ENCODE measurements at regions not wholly inside any gene's neighbourhood (a gene's known extent, or its start where the extent isn't known, plus 50 kb on each side); places are given as distances from the start of the nearest gene placed in this dataset.

DNA sequence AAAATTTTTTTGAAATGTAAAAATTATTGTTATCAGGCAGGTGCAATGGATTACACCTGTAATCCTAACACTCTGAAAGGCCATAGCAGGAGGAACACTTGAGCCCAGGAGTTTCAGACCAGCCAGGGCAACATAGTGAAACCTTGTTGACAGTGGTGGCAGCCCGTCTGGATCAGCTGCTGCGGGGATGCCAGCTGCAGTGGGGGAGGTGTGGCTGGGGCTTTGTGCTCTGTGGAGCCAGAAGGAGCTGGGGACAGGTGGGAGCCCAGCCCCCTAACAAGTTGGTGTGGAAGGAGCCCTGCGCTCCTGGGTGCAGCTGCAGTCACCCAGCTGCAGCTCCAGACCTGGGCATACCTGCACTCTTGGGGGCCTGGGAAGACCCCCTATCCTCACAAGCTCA lies 182.4 kb upstream of the MC4R start:
- no peak for DNase-seq (ENCODE audit: low read depth)

DNA sequence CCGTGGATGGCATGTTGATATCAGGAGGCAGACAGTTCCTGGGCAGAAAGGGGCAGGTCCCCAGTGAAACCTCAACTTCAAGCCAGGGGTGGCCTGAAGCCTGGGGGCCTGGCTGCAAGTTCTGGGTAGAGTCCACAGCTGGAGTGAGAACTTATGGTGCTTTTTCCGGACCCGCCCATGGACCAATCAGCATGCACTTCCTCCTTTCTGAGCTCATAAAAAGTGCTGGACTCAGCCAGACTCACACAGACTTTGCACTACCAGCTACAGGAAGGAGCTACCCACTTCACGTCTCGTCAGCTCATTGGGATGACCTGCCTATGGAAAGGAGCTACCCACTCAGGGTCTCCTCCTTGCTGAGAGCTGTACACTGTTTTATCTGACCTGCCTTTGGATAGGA lies 183.1 kb upstream of the MC4R start:
- DNase-seq (ENCODE audit: low read depth) = no peak

DNA sequence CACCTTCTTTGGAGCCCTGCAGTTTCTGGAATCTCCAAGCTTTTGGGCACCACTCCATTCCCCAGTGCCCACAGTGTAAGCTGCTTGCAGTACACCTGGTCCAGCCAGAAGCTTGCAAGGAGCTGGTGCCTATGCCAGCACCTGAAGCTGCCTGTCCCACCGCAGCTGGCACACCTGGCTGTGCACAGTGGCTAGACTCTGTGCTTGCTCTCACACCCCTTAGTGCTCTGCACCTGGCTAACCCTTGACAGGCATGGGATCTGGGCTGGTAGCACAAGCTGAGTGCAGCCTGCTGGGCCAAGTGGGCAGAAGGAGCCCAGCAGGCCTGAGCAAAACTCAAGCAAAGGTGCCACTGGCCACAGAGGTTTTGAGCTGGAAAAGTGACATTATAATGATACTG lies 183.8 kb upstream of the MC4R start:
- no peak for DNase-seq (ENCODE audit: low read depth)

DNA sequence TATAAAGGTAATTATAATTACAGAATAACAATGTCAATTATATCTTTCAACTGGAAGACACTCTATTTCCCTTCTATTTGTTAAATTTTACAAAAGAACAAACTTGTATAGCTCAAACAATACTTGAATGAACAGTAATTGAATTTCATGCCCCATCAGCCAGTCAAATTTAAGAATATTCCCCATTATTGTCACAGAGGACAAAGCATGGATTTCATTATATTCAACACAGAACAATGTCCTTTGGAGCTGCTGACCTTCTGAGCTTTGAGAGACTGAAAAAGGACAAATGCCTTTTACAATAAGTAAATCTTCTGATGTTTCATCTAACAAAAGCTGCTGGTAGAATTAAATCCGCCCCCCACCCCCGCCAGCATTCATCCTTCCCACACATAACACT lies 187.5 kb upstream of the MC4R start:
- DNase-seq (ENCODE audit: low read depth) = no peak

DNA sequence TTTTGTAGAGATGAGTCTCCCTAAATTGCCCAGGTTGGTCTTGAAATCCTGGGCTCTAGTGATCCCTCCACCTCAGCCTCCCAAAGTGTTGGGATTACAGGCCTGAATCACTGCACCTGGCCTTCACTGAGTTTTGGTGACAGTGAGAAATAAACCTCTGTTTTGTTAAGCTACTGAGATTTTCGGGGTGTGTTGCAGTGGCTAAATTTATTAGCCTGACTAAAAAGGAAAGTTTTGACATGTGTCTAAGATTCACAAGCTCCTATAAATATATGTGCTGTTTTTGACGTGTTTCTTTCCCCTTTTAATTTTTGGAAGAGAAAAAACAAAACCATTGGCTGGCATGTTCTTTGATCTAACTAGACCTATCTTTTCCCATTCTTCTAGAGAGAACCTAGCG lies 190.5 kb upstream of the MC4R start:
- DNase-seq (ENCODE audit: low read depth) = no peak

DNA sequence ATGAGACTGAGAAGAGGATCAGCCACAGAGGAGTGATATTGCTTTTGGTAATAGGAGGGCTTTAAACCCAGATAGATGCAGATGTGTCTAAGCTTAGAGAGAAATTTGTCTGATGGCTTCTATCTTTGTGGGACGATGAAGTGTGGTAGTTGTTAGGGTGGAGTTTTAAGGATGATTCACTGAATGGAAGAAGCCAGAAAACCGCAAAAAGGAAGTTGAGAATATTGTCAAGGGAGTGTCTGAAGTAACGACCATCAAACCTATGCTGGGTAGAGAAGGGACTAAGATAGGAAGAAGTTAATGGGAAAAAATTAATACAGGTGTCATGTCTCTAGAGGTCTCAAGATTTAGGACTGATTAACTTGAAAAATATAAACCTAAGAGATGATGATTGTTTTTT lies 195.6 kb upstream of the MC4R start:
- DNase-seq (ENCODE audit: low read depth) = peak; percentile 13

DNA sequence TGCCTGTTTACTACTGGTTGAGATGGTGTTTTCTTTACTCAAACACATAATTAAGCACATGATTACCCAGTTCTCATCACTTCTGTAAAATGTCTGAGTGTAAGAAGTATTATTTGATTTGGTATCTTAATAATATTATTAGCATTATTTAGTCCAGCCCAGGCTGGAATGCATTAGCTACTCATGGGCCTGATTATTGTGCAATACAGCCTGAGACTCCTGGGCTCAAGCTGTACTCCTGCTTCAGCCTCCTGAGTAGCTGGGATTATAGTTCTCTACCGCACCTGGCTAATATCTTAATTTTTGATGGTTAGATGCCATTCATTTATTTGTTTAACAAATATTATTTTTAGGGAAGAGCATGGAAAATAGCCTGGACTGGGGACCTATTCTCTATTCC lies 197.6 kb upstream of the MC4R start:
- no peak for DNase-seq (ENCODE audit: low read depth)

DNA sequence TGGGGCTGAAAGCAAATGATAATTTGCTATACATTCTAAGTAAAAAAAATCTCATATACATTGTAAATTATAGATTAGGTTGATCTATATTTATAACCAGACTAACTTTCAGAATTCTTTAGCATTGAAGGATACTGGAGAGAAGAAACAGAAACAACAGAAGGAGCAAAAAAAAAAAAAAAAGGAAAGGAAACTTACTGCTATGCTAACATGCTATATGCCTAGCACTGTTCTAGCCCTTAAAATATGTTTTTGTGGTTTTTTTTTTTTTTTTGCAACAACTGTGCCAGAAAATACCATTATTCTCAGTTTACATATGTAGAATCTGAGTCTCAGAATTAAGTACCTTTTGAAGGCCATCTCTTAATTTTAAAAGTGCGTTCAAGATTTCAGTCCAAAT lies 204.9 kb upstream of the MC4R start:
- no peak for DNase-seq (ENCODE audit: low read depth)

DNA sequence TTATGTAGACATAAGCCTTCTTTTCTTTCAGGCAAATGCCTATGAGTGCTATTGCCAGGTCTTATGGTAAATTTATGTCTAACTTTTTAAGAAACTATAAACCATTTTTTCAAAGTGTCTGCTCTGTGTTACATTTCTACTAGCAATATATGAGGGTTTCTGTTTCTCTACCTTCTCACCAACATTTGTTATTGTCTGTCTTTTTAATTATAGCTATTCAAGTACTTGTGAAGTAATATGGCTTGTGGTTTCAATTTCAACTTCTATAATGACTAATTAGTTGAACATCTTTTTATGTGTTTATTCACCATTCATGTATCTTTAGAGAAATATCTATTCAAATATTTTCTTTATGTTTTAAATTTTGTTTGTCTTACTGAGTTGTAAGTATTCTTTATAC lies 213.1 kb upstream of the MC4R start:
- DNase-seq (ENCODE audit: low read depth) = no peak

DNA sequence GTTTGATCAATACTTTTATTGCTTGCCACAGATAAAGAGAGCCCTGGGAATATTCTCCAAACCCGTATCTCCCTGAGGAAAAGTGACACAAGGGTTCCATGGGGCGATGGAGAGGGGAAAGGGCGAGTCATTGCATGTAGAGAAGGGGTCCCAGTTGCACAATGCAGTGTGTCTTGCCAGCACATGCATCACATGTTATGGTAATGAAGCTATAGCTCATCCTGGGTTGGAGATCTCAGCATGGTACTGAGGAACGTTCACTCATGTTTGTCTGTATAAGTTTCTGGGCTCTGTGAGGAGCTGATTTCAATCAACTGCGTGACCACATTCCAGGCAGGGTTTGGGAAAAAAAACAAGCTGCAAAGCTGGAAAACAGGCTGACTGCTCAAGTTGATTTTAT lies 220.7 kb upstream of the MC4R start:
- no peak for DNase-seq (ENCODE audit: low read depth)

DNA sequence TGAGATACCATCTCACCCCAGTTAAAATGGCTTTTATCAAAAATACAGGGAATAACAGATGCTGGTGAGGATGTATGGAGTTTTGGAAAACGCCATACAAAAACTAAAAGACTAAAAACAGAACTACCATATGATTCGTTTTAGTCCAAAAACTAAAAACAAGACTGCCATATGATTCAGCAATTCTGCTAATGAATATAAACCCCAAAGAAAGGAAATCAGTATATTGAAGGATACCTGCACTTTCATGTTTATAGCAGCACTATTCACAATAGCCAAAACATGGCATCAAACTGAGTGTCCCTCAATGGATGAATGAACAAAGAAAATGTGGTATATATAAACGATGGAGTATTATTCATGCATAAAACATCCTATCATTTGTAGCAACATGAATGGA lies 224.4 kb upstream of the MC4R start:
- no peak for DNase-seq (ENCODE audit: low read depth)

DNA sequence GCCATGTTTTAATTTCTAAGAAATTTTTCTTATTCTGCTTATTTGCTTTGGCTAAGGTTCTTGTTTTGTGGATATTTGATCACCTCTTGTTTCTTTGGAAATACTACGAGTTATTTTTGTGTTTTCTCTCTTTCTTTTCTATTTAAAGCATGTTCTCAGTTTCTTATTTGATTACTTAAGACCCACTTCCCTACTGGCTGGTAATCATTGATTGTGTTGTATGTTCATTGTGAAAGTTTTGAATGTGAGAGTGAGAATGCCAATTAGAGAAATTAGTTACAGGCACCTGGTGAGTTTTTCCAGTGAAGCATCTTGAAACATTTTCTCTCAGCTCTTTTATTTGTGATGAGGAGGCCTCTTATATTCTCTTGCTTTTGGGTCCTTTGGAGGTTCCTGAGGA lies 226.7 kb upstream of the MC4R start:
- DNase-seq (ENCODE audit: low read depth) = no peak

DNA sequence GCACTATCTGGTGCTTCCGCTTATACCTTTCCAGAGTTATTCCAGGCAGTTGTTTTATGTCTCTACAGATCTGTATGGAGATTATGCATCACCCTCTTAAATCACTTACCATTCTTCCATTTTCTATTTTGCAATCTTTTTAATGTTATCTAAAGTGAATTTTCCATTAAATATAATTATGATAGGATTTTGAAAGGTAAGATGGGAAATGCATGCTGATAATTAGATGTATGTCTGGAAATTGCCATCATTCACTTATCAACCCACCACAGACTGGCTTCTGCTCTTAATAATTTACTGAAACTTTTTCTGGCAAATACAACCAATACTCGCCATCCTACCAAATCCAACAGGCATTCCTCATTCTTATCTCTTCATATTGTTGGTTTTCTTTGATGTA lies 227.4 kb upstream of the MC4R start:
- DNase-seq (ENCODE audit: low read depth) = no peak

DNA sequence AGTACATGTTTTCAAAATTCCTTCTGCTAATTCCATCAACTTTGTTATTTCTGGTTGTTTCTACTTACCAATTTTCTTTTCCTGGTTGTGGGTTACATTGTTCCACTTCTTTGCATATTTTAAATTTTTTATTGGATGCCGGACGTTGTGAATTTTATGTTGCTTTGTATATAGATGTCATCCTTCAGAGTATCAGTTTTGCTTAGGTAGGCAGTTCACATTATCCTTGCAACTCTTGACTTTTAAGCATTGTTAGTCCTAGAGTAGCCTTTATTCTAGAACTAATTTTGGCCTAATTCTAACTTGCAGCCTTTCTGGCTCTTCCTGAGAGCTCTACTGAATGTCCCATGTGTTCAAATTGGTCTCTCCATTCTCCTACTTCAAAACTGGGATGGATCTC lies 228.7 kb upstream of the MC4R start:
- no peak for DNase-seq (ENCODE audit: low read depth)

DNA sequence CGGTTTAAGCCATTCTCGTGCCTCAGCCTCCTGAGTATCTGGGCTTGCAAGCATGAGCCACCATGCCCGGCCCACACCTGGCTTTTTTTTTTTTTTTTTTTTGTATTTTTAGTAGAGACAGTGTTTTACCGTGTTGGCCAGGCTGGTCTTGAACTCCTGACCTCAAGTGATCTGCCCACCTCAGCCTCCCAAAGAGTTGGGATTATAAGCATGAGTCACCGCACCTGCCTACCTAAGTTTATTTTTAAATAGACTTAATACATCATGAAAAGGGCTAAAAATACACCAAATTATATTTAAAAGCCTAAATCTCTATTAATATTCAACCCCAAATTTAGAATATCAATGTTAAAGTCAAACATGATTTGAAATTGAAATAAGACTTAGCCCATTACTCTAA lies 250.8 kb upstream of the MC4R start:
- no peak for DNase-seq (ENCODE audit: low read depth)

DNA sequence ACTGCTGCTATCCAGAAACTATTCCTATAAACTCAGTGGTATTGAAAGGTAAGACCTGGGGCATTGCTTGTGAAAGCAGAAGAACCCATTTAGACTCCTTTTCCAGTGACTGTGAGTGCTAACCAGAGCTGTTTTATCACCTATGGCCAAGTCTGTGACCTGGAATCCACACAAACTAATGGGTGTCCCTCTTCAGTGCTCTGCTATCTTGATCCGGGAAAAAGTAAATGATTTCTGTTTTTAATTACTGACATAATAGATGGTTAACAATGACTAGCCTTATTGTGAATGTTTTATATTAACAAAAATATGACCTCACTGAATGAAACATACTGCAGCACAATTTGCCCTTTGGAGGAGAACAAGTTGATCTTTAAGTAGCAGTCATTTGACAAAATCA lies 251.6 kb upstream of the MC4R start:
- DNase-seq (ENCODE audit: low read depth) = no peak

DNA sequence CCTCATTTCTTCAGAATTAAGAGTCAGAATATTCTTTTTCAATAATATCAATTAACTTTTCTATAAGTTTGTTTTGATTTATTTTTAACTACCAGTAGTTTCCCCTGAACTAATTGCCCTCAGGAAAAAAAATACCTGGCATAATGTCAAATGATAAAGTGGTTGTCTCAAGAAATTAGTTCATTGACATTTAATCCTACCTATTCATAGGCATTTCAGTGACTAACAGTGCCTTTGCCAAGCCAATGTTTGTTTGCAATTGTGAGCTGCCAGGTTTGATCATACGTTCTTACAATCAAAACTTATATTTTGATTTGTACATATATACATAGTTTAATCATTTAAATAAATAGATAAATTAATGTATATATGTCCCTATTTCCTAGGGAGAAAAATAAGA lies 267.3 kb upstream of the MC4R start:
- no peak for DNase-seq (ENCODE audit: low read depth)

DNA sequence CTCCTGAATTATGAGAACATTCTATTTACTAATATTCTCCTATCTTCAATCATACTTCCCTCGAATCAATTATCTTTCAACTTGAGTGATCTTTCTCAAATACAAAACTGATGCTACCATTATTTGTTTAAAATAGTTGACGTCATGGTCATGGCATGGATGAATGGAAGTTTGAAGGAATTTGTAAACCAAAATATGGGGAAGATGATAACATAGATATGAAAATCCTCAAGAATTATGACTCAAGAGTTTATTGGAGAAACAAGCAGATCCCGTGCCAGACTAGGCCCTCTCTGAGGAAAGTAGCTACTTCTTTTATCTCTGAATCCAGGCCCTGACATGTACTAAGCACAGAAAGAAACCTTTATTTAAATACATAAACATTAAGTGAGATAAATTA lies 270.4 kb upstream of the MC4R start:
- DNase-seq (ENCODE audit: low read depth) = no peak

DNA sequence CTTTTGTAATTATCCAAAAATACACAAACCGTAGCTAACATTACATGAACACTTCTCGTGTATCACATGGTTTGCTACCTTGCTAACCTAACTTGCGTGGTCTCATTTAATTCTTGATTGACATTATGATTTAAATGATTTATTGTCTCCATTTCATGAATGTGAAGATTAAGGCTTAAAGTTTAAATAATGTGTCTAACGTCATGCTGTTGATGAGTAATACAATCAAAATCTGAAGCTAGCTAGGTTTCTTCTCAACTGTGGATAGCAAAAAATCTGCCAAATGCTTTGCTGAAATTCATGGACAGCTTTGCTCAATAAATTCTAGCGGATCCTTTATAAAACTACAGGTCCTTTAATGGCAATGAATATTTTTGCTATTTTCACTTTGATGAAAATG lies 274.1 kb upstream of the MC4R start:
- no peak for DNase-seq (ENCODE audit: low read depth)

DNA sequence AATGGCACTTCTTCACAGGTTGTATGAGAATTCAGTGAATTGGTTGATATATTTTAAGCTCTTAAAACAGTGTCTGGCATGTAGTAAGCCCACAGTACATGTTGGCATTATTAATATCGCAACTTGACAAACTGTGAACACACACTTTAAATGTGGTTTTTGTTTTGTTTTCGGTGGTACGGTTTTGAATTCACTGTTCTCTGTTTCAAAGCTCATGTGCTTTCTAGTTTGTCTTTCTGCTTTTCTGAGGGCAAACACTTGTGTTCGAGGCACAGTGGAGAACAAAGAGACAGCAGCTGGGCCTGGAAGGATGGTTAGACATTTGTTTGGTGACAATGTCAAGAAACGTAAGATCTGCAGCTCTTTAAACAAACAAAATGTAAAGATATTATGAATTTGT lies 276.5 kb upstream of the MC4R start:
- no peak for DNase-seq (ENCODE audit: low read depth)

DNA sequence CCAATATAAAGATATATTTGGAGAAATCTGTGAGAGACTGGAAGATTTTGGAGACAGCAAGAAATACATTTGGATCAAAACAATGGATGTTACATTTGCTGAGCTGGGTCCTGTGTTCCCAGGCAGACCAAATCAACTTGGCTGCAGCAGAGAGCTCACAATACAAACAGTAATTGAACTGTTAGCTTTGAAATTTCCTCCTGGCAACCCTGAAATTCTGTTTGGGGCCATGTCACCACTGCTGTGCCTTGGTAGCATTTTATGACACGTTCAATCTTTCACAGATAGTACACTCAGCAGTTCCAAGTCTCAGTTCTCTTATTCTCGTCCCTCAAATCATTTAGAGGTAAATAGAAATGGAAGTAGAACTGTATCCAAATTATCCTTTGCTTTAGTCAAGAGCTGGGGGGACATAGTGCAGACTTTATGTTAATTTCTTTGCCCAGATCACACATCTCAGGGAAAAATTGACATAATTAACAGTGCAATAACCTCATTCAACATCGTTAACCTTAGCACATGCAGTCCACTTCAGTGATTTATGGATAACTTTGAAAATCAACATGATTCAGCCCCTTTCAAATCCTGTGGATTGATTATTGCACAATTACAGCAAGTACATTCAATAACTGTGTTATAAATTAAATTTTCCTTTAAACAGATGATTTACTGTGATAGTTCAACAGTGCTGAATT lies 277.4 kb upstream of the MC4R start:
- DNase-seq (ENCODE audit: low read depth) = no peak

DNA sequence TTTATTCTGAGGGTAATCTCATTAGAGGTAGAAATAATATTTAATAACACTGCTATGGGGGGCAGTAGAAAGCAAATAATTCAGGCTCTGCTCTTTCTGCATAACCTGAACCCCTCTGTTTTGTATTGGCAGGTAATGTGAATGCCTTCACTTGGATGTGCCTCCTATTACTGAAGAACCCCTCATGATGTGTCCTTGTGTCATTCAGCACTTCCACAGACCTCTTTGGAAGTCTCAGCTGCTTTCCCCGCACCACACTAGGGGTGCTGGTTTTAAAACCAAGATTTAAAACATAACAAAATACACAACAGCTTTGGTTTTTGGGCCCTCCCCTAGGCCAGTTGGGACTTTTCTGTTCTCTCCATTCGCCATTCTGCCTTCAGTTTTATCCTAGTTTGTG lies 281.7 kb upstream of the MC4R start:
- no peak for DNase-seq (ENCODE audit: low read depth)

DNA sequence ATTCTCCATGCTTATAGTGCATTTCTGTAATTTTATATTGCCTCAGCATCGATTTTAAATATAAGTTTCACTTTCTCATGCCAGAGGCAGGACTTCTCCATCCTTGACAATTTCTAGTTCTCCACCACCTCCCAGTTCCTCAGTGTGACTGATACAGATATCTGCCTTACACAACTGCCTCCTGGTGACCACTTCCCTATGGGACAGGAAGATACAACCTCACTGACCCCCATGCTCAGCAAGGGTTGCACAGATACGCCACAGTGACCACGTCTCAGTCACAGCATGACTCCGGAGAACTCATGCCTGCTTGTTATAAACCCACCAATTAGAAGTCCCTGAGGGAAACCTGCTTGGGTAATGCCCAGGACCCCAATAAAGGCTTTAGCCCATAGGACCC lies 284.0 kb upstream of the MC4R start:
- DNase-seq (ENCODE audit: low read depth) = no peak

DNA sequence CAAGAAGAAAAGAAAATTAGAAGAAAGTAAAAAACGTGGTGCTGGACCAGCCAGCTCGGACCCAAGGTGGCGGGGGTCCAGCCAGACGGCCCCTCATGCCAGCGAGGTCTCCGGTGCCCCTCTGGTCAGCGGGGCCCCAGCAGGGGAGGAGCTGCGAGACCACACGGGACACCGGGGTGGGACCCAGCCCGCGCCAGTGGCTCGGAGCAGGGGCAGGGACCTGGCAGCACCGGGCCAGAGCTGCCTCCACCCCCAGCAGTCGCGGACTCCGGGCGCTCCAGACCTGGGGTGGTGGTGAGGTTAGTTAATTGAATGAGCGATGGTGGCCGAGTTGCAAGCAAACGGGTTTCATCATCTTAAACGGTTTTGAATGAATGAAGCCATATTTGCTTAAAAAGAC lies 289.9 kb upstream of the MC4R start:
- DNase-seq (ENCODE audit: low read depth) = peak; percentile 6
